Left hindlimb (tissue), 1 donor: ENCODE measurements at regions not wholly inside any gene's neighbourhood (a gene's known extent, or its start where the extent isn't known, plus 50 kb on each side); places are given as distances from the start of the nearest gene placed in this dataset.

Source experiments
- DNase-seq: peaks from one replicate; pipeline ENCODE4 v3.0.0-alpha.2; 2018

- DNase-seq, result no peak
These were observed 207.2 kb downstream of the AACS start for GRCh38 chr12:125272383-125272933.

DNA sequence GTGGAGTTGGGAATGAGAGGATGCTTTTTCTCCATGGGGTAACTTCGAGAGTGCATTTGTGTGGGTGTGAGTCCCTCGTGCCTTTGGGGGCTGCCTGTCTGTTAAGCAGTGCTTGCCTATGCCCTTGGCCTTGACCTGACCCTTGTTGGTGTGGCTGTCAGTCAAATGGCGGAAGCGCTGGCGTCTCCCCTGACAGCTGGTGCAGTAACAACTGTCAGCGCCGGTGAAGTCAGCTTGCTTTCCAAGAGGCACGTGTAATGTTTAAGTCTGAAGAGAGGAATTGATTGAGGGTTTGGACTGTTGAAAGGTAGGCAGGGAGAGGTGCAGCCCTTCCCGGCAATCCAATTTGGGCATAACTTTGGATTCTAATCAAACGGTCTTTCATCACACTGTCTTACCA is 211.3 kb downstream of the AACS start:
- DNase-seq, result no peak

DNA sequence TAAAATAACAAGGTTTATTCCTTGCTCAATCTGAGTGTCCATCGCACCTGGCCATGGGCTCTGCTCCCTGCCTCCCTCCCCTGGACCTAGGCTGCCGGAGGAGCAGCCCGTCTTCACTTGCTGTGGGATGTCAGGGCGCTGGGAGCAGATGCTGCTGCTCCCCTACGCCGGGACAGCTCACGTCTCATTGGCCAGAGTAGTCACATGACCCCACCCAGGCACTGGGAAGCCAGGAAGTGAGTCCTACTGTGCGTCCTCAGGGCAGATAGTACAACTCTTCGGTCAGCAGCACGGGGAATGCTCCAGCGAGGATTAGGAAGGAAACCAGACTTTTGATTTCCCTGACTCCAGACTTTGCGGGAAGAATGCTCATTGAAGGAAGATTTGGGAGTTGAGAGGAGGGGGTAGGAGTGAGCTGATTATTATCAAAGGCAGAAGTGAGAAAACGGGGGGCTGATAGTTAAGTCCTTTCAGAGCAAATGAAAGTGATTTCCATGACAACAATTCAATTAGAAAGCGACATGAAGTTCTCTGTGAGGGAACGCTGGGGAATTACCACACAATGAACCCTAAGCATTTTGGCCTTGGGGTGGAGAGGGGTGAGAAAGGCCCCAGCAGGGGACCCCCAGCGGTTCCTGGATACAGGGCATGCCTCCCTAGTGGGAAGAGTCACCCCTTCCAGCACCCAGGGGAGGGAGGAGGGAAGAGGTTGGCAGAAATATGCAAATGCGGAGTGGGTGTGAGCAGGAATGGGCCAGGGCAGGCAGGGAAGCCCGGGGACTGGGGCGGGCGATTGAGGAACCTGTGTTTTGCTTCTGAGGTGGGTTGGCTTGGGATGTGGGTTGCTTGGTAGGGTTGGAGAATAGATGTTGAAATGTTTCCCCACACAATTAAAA is 215.5 kb downstream of the AACS start:
- no peak for DNase-seq

- no peak for DNase-seq
These were observed 217.7 kb downstream of the AACS start for GRCh38 chr12:125282921-125283320.

DNA sequence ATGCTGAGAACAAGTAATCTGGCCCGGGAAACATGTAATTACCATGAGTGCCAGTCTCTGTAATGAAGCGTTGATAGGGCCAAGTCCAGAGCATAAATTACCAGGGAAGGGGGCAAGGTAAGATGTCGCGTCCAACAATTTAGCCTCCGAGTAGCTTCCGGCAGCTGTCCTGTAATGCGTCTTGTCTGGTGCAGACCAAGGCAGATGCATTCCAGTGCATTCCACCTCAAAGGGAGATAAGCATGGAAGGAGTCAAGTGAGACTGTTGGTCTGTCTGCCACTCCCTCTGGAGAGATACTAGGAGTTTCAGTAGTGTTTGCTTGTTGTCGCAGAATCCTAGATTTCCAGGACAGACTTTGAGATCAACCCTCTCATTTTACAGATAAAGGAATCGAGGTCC is 218.3 kb downstream of the AACS start:
- DNase-seq, result no peak

- DNase-seq, result no peak
These were observed 218.9 kb downstream of the AACS start for GRCh38 chr12:125284087-125284486.

DNA sequence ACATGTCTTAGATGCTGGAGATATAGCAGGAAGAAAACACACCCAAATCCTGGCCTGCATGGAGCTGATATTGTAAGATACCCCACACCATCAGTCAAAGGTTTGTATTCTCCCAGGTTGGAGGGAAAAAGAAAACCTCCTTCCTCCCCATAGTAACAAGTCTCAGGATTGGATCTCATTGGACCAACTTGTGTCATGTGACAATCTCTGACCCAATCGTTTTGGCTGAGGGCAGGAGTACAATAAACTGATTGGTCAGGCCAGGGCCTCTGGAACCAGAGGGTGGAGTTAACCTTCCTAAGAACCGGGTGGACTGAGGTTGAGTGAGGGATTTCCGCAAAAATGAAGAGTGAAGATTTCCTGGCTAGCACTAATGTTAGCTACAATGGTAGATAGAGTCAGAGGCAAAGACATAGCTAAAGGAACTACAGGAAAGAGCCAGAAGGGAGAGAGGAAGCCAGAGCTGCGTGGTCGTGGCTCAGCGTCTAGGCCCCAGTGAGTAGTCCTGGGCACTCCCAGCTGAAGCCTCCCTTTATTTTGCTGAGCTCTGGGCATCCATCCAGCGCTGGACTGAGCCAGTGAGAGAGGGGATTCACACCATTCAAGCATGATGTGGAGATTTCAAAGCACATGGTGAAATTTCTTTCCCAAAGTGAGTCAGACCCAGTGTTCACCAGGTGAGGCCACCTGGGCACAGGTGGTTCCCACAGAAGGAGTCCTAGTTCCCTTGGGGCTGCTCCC is 219.9 kb downstream of the AACS start:
- DNase-seq, result no peak

GRCh38 chr12:125286005-125286727 is 220.9 kb downstream of the AACS start:
- no peak for DNase-seq

GRCh38 chr12:125287155-125287847 is 222.1 kb downstream of the AACS start:
- DNase-seq, result no peak

GRCh38 chr12:125288931-125289928 is 224.0 kb downstream of the AACS start:
- no peak for DNase-seq

GRCh38 chr12:125289970-125290369 is 224.7 kb downstream of the AACS start:
- DNase-seq, result no peak

- DNase-seq, result no peak
These were observed 227.5 kb downstream of the AACS start for GRCh38 chr12:125292700-125293099.

DNA sequence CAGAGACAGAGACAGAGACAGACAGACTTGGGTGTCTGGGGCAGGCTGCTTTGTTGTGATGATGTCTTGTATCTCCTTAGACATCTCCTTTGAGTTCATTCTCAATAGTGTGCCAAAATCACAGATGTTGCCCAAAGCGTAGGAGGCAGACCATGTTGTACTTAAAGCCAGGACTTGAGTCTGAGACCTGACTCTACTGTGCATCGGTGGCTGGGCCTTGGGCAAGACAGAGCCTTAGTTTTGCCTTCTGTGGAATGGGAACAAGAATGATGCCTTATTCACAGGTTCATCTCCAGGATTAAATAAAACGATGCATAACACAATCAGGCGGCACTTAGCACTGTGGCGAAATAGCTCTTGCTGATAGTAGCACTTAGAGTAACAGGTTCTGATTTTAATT is 230.3 kb downstream of the AACS start:
- DNase-seq, result no peak

GRCh38 chr12:125296701-125297100 is 231.5 kb downstream of the AACS start:
- no peak for DNase-seq

GRCh38 chr12:125299840-125300239 is 234.6 kb downstream of the AACS start:
- DNase-seq, result no peak

- no peak for DNase-seq
These were observed 235.0 kb downstream of the AACS start for GRCh38 chr12:125300249-125300648.

DNA sequence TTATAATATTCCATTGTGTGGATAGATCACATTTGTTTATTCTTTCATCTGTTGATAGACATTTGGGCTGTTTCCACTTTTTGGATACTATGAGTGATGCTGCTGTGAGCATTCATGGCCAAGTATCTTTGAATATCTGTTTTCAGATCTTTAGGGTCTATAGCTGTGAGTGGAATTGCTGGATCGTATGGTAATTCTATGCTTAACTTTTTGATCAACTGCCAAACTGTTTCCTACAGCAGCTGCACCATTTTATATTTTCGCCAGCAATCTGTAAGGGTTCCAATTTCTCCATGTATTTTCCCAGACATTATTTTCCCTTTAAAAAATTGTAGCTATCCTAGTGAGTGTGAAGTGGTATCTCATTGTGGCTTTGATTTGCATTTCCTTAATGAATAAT is 238.1 kb downstream of the AACS start:
- no peak for DNase-seq

DNA sequence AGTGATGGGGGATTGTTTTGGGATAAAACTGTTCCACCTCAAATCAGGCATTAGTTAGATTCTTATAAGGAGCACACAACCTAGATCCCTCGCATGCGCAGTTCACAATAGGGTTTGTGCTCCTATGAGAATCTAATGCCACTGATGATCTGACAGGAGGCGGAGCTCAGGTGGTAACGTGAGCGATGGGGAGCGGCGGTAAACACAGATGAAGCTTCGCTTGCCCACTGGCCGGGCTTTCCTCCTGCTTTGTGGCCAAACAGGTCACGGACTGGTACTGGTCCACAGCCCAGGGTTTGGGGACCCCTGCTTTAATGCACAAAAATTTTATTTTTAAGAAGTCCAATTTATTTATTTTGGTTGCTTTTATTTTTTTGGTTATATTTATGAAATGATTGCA is 238.8 kb downstream of the AACS start:
- DNase-seq, result no peak

DNA sequence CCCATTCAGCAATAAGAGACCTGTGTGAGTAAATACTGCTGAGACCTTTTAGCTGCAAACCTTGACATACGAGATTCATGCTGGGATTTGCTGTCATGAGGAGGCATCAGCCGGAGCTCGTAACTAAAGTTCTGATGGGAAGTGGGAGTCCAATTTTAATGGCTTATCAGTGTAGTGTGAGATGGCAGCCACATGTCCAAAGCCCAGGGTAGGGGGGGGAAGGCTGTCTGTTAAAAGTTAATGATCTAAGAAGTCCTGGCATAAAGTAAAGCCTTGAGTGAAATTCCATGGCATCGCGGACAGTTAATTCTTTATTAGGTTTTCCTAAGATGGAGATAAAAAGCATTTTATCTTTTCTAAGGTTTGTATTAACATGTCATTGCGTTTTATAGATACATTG is 240.0 kb downstream of the AACS start:
- no peak for DNase-seq

GRCh38 chr12:125310461-125310860 is 245.2 kb downstream of the AACS start:
- no peak for DNase-seq

DNA sequence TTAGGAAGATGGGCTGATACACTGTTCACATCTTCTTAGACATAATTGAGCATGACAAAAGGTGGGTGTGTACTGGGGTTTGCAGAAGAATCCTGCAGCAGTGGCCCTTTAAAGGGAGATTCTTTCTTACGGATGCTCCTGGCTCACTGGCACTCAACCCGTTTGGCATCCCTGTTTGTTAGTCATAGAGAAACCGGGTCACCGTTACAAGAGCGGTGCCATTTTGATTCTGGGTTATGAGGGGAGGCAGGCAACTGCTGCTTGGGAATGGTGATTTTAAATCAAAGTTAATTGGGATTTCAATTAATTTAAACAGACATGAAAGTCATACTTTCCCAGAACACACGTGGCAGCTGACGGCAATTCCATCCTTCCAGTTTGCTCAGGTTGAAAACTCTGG is 245.8 kb downstream of the AACS start:
- no peak for DNase-seq
